ENCODE measurements at regions not wholly inside any gene's neighbourhood (a gene's known extent, or its start where the extent isn't known, plus 50 kb on each side); places are given as distances from the start of the nearest gene placed in this dataset.
"Not testable (repeated sequence)": the region's sequence is repeated elsewhere in the genome, so short reads cannot be mapped to it uniquely, and the experiment has no call there.

- DNase-seq (ENCODE audit: low read depth), result no peak
- no peak overlapping the region for H3K4me3 ChIP-seq (ENCODE audit: low read depth, low read length)
These were observed 409.2 kb upstream of the DPP6 start for GRCh38 chr7:153642989-153643388.

DNA sequence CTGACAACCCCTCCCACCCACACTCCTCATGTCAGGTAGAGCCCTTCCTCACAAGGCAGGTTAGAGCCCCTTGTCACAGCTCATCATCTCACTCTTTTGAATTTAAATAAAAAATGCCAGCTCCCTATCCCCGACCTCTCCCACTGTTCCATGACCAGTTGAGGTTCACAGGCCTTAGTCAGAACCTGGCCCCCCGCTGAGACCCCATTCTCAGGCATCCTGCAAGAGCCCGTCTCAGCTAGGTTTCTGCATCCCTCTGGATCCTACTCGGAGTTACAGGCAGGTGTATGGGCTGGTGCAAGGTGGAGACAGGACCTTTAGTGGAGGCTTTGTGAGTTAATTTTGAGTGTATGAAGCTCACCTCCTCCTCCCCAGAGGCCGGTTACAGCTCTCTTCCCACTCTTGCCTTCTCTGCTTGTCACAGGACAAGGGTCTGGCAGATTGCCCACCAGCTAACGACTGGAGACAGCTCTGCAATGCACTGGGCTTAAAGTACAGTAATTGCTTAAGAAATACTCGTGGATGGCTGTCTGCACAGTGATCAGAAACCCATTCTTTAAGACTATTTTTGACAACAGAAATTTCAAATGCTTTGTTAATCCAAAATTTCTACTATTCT lies 394.9 kb upstream of the DPP6 start:
- no peak overlapping the region for H3K4me3 ChIP-seq (ENCODE audit: low read depth, low read length)
- TF ChIP-seq CTCF (conservative IDR thresholded peaks at IDR 0.05; ENCODE audit: low read depth, low read length), result no peak
- DNase-seq (ENCODE audit: low read depth), result no peak

More at GRCh38 chr7:153642989-153643388, 409.2 kb upstream of the DPP6 start:
- no peak for TF ChIP-seq CTCF (conservative IDR thresholded peaks at IDR 0.05; ENCODE audit: low read depth, low read length)

- DNase-seq (ENCODE audit: low read depth), result no peak
- no peak for TF ChIP-seq CTCF (conservative IDR thresholded peaks at IDR 0.05; ENCODE audit: low read depth, low read length)
- H3K4me3 ChIP-seq (ENCODE audit: low read depth, low read length), result no peak overlapping the region
These were observed 377.1 kb upstream of the DPP6 start for GRCh38 chr7:153675131-153675530.

GRCh38 chr7:153682628-153683027 lies 369.6 kb upstream of the DPP6 start:
- H3K4me3 ChIP-seq (ENCODE audit: low read depth, low read length), result no peak overlapping the region
- DNase-seq (ENCODE audit: low read depth), result no peak
- no peak for TF ChIP-seq CTCF (conservative IDR thresholded peaks at IDR 0.05; ENCODE audit: low read depth, low read length)

DNA sequence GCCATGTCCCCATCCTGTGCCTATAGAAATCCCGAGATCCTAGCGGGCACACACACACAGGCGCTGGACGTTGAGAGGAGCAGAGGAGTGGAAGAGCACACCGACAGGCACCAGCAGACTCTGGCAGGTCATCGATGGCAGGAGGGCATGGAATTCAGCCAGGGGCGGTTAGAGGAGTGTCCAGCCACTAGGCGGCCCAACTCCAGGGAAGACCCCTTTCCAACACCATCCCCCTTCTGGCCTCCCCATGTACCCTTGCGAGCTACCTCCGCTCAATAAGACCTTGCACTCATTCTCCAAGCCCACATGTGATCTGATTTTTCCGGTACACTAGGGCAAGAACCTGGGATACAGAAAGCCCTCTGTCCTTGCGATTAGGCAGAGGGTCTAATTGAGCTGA lies 356.0 kb upstream of the DPP6 start:
- TF ChIP-seq CTCF (conservative IDR thresholded peaks at IDR 0.05; ENCODE audit: low read depth, low read length), result no peak
- no peak overlapping the region for H3K4me3 ChIP-seq (ENCODE audit: low read depth, low read length)
- no peak for DNase-seq (ENCODE audit: low read depth)

- no peak overlapping the region for H3K4me3 ChIP-seq (ENCODE audit: low read depth, low read length)
- no peak for DNase-seq (ENCODE audit: low read depth)
- no peak for TF ChIP-seq CTCF (conservative IDR thresholded peaks at IDR 0.05; ENCODE audit: low read depth, low read length)
These were observed 354.2 kb upstream of the DPP6 start for GRCh38 chr7:153698046-153698445.

GRCh38 chr7:153701678-153702077 lies 350.5 kb upstream of the DPP6 start:
- H3K4me3 ChIP-seq (ENCODE audit: low read depth, low read length), result no peak overlapping the region
- DNase-seq (ENCODE audit: low read depth), result no peak
- no peak for TF ChIP-seq CTCF (conservative IDR thresholded peaks at IDR 0.05; ENCODE audit: low read depth, low read length)

- H3K4me3 ChIP-seq (ENCODE audit: low read depth, low read length); DNase-seq (ENCODE audit: low read depth): not testable (repeated sequence)
These were observed 328.3 kb upstream of the DPP6 start for GRCh38 chr7:153723892-153724291.

- H3K4me3 ChIP-seq (ENCODE audit: low read depth, low read length); DNase-seq (ENCODE audit: low read depth): not testable (repeated sequence)
These were observed 320.7 kb upstream of the DPP6 start for GRCh38 chr7:153731504-153731903.

GRCh38 chr7:153743434-153743833 lies 308.8 kb upstream of the DPP6 start:
- DNase-seq (ENCODE audit: low read depth); H3K4me3 ChIP-seq (ENCODE audit: low read depth, low read length): not testable (repeated sequence)

- H3K4me3 ChIP-seq (ENCODE audit: low read depth, low read length); DNase-seq (ENCODE audit: low read depth): not testable (repeated sequence)
These were observed 304.2 kb upstream of the DPP6 start for GRCh38 chr7:153747969-153748368.
